Testis (tissue), 2 donors: ENCODE measurements at regions not wholly inside any gene's neighbourhood (a gene's known extent, or its start where the extent isn't known, plus 50 kb on each side); places are given as distances from the start of the nearest gene placed in this dataset.

ENCODE experiments used
- DNase-seq: peaks from one replicate; pipeline ENCODE4 v3.0.0-alpha.2; 2019
- H3K27ac ChIP-seq, 2 donors: fragments of 200-600 bp; sonication (generic); one replicate each; pipeline ENCODE4 v1.5.1; 2019
- H3K27me3 ChIP-seq: fragments of 200-600 bp; sonication (generic); one replicate; pipeline ENCODE4 v1.5.1; 2019
- H3K36me3 ChIP-seq: fragments of 200-600 bp; sonication (generic); one replicate; pipeline ENCODE4 v1.5.1; 2017; ENCODE audit warnings: low read depth; ENCODE audit errors: missing control alignments
- H3K4me1 ChIP-seq: fragments of 200-600 bp; sonication (generic); one replicate; pipeline ENCODE4 v1.5.1; 2019
- H3K4me3 ChIP-seq, 2 donors: fragments of 200-600 bp; sonication (generic); one replicate each; pipeline ENCODE4 v1.5.1; 2017 to 2019
- H3K9me3 ChIP-seq: fragments of 200-600 bp; sonication (generic); one replicate; pipeline ENCODE4 v1.5.1; 2017
- POLR2A ChIP-seq: fragments of 450-650 bp; IDR thresholded peaks from one replicate; pipeline ENCODE4 v1.6.1; 2017; ENCODE audit warnings: antibody characterized with exemption, mild to moderate bottlenecking, moderate library complexity
- WGBS, 2 donors: methylation state at CpG; one replicate each; pipeline ENCODE4 v1.1.5; 2018; 5-methylcytosine and 5-hydroxymethylcytosine counted together
- intact Hi-C: fragments of 100-400 bp; cut with DNase I; formaldehyde crosslinking; loops from one replicate; pipeline ENCODE4 v1.15.1; 2023; ENCODE audit warnings: low total_unique reads
- TF ChIP-seq, protein P1 (sequence below), 3 experiments: fragments of 450-650 bp in 2 of 3; fragments of 200-600 bp in 1 of 3; sonication (generic) in 1 of 3; IDR thresholded peaks; one replicate each; pipeline ENCODE4 v1.5.1; 2016 to 2019; ENCODE audit warnings: antibody characterized with exemption in 3 of 3, mild to moderate bottlenecking in 2 of 3, moderate library complexity in 1 of 3

DNA sequence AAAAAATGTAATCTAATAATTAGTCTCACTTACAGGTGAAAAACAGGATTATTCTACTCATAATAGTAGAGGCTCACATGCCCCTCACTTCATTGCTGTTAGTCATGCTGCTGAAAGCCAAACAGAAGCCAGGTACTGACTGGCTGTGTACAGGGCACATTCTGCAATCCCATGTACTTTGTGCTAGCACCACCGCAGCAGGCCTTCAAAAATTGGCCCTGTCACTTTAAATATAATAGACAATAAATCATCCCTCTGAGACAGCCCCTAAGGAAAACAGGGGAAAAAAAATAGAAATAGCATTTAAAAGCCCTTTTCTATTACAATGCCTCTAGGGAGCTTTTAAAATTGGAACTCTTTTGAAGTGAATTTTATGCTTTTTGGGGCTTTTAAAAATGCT lies 723.8 kb downstream of the TUSC7 start:
- DNase-seq, result no peak
- intact Hi-C loops, result no loop called here
- WGBS, 2 donors, result 79 to 80% methylated on average over 1 of the region's 1 CpG

DNA sequence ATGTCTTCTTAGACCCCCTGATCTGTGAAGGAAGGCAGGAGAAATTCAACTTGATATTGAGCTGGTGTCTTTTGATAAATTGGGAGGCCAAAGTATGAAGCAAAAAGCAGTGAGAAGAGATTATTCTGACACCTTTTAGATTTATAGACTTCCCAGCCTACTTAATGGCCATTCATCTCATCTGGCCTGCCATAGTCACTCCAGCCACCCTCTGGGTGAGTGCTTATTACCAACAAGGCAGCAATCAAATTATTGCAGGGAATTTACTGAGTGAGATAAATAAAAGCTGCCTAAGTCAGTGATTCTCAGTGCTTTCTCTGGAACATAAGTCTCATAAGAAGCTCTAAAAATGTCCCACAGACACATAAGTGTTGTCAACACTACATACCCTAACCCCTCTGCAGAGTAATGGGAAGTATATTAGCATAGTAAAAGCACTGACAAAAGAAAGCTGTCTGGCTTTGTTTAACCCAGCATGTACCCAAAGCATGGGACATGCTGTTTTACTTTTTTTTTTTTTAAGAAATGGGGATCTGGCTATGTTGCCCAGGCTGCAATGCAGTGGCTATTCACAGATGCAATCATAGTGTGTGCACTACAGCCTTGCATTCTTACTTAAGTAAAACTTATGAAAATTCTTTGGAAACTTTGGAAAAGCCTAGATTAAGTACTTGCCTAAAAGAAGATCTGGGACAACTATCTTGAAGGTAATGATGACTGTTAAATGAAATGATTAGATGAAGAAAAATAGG lies 725.3 kb downstream of the TUSC7 start:
- TF ChIP-seq, protein P1, sequence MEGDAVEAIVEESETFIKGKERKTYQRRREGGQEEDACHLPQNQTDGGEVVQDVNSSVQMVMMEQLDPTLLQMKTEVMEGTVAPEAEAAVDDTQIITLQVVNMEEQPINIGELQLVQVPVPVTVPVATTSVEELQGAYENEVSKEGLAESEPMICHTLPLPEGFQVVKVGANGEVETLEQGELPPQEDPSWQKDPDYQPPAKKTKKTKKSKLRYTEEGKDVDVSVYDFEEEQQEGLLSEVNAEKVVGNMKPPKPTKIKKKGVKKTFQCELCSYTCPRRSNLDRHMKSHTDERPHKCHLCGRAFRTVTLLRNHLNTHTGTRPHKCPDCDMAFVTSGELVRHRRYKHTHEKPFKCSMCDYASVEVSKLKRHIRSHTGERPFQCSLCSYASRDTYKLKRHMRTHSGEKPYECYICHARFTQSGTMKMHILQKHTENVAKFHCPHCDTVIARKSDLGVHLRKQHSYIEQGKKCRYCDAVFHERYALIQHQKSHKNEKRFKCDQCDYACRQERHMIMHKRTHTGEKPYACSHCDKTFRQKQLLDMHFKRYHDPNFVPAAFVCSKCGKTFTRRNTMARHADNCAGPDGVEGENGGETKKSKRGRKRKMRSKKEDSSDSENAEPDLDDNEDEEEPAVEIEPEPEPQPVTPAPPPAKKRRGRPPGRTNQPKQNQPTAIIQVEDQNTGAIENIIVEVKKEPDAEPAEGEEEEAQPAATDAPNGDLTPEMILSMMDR (IDR thresholded peaks at IDR 0.05), result no peak
- TF ChIP-seq POLR2A, result no peak
- intact Hi-C loops, result no loop called here
- Histone ChIP-seq H3K27ac (no peak overlapping the region), H3K4me1 (no peaks in the 10 kb centered on the region), H3K4me3 (no peak overlapping the region), H3K36me3 (no peaks in the 10 kb centered on the region), H3K27me3 (no peaks in the 10 kb centered on the region), H3K9me3 (no peaks in the 10 kb centered on the region)
- no peak for DNase-seq

More for the DNA sequence above, 723.8 kb downstream of the TUSC7 start:
- H3K9me3 ChIP-seq, result no peaks in the 10 kb centered on the region
- H3K27ac ChIP-seq, result no peak overlapping the region
- no peaks in the 10 kb centered on the region for H3K36me3 ChIP-seq
- H3K27me3 ChIP-seq, result no peaks in the 10 kb centered on the region
- H3K4me1 ChIP-seq, result no peaks in the 10 kb centered on the region
- TF ChIP-seq, protein P1 (IDR thresholded peaks at IDR 0.05), result no peak
- no peak for TF ChIP-seq POLR2A
- H3K4me3 ChIP-seq, result no peak overlapping the region

DNA sequence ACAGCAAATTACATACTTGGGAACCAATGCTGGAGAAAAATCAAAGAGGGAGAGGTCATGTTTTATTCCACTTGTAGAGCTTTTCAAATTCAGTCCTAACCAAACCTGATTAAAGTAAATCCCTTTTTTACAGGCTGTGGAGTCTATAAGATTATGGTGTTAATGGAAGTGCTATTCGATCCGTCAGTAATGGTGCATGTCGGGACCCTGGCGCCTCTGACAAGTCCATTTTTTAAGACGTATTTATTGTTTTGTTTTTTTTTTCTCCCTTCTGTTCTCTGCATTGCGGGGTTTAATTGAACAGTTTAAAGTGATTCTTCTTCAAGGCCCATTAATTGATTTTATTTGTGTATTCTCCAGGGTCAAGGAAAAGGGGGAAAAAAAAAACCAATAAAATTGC lies 725.9 kb downstream of the TUSC7 start:
- Histone ChIP-seq H3K36me3 (no peaks in the 10 kb centered on the region), H3K9me3 (no peaks in the 10 kb centered on the region), H3K27ac (no peak overlapping the region), H3K27me3 (no peaks in the 10 kb centered on the region), H3K4me1 (no peaks in the 10 kb centered on the region), H3K4me3 (no peak overlapping the region)
- intact Hi-C loops, result no loop called here
- TF ChIP-seq, protein P1 (IDR thresholded peaks at IDR 0.05), result no peak
- no peak for TF ChIP-seq POLR2A
- no peak for DNase-seq
- WGBS, 2 donors, result 89 to 97% methylated on average over 6 of the region's 6 CpGs

DNA sequence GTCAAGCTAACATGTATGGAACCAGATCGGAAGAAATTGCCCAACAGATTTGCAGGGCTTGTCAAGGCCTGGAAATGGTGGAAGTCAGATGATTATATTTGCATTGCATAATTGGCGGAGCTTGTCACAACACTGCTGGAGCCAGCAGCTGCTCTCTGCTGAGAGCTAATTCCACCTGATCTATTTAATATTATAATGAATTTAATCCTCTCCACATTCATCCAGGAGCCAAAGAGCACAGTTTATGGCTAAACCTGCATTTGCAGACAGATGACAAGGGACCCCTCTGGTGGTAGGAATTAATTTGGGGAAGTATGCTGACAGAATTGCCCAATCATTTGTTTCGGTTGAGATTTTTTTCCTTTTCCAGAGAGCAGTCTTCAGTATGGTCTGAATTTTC lies 730.2 kb downstream of the TUSC7 start:
- H3K9me3 ChIP-seq, result no peaks in the 10 kb centered on the region
- no peak for TF ChIP-seq POLR2A
- TF ChIP-seq, protein P1 (IDR thresholded peaks at IDR 0.05), result peak in 2 of 3 experiments; percentile 17 to 34
- intact Hi-C loops, result no loop called here
- DNase-seq, result no peak
- H3K27me3 ChIP-seq, result no peaks in the 10 kb centered on the region
- H3K27ac ChIP-seq, result no peak overlapping the region
- H3K4me3 ChIP-seq, result no peak overlapping the region
- WGBS, 2 donors, result 74 to 83% methylated on average over 3 of the region's 3 CpGs
- no peaks in the 10 kb centered on the region for H3K36me3 ChIP-seq
- H3K4me1 ChIP-seq, result no peaks in the 10 kb centered on the region

DNA sequence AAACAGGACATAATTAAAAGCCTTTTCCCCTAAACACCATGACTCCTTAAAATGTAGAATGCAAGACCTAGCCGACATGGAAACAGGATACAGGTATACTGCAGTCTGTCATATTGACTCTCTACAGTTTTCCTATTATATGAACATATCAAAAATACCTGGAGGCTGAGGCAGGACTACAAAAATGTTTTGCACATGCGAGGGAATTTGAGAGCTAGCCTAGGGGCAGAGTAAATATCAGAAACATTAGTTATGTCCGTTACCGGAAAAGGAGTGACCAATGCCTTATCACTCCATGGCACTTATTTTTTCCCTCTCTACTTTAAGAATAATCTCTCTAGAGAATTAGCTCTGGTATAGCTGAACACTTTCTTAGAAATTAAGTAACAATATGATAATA lies 732.3 kb downstream of the TUSC7 start:
- H3K27ac ChIP-seq, result no peak overlapping the region
- H3K9me3 ChIP-seq, result no peaks in the 10 kb centered on the region
- DNase-seq, result no peak
- intact Hi-C loops, result no loop called here
- H3K36me3 ChIP-seq, result no peaks in the 10 kb centered on the region
- 59 to 69% methylated on average over 4 of the region's 4 CpGs for WGBS, 2 donors
- no peaks in the 10 kb centered on the region for H3K27me3 ChIP-seq
- TF ChIP-seq, protein P1 (IDR thresholded peaks at IDR 0.05), result no peak
- no peak for TF ChIP-seq POLR2A
- H3K4me1 ChIP-seq, result no peaks in the 10 kb centered on the region
- no peak overlapping the region for H3K4me3 ChIP-seq
